ENCODE measurements at regions not wholly inside any gene's neighbourhood (a gene's known extent, or its start where the extent isn't known, plus 50 kb on each side); places are given as distances from the start of the nearest gene placed in this dataset.

DNA sequence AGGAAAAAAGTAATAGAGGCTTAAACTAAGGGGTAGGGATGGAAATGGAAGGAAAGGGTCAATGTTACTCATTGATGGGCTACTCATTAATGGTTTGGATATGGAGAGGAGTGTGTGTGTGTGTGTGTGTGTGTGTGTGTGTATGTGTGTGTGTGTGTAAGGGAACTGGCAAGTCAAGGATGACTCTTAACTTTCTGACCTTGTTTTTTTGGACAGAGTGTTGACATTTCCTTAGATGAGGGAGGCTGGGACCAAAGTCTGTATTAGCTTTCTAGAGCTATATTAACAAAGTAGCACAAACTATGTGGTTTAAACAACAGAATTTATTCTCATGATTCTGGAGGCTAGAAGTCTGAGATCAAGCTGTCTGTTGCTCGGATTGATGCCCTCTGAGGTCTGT, 202.7 kb downstream of the GBA3 start:
- H3K9me3 ChIP-seq (replicated peaks; ENCODE audit: control insufficient read depth, insufficient read depth, low read depth, low read length): no peaks in the 10 kb centered on the region
- FAIRE-seq (no peak), ATAC-seq (no peak), DNase-seq (ENCODE audit: extremely low read depth in 1 of 4, low spot score in 3 of 4) (no peak)
- H3K36me3 ChIP-seq (ENCODE audit: control insufficient read depth, insufficient read depth, low read length): no peaks in the 10 kb centered on the region
- H3K4me2 ChIP-seq (ENCODE audit: insufficient read depth, low read length): no peak overlapping the region
- CTCF ChIA-PET (ENCODE audit: low intra/inter-chr PET ratio): no interaction called here
- no peaks in the 10 kb centered on the region for H3K27me3 ChIP-seq (ENCODE audit: control insufficient read depth in 2 of 2, insufficient read depth in 2 of 2, low read length in 2 of 2)
- POLR2A ChIA-PET: no interaction called here
- H2AFZ ChIP-seq (ENCODE audit: low read depth, low read length): no peak overlapping the region
- H3K9me1 ChIP-seq (ENCODE audit: control insufficient read depth, insufficient read depth, low read length): no peaks in the 10 kb centered on the region
- H3K4me1 ChIP-seq (replicated peaks in 1 of 2; ENCODE audit: control insufficient read depth in 2 of 2, insufficient read depth in 2 of 2, low read length in 2 of 2): no peaks in the 10 kb centered on the region
- 0% methylated on average over 1 of the region's 1 CpG for WGBS (ENCODE audit: insufficient coverage, low coverage, missing lambda C conversion rate)
- in situ Hi-C loops (cut with MboI) (loop anchor here (25.0 kb wide), 1 partner anchor 1517 kb away; no protein-coding TSS in a partner anchor), intact Hi-C loops (cut with micrococcal nuclease) (no loop called here)
- H3K4me3 ChIP-seq: no peak overlapping the region
- no peak overlapping the region for H3K27ac ChIP-seq (ENCODE audit: extremely low read depth, low read depth, low read length)
- no peaks in the 10 kb centered on the region for H4K20me1 ChIP-seq (replicated peaks; ENCODE audit: control insufficient read depth, insufficient read depth, low read length)
- H3K9ac ChIP-seq (ENCODE audit: insufficient read depth in 1 of 2, low read depth in 2 of 2, low read length in 2 of 2): no peak overlapping the region
- H3K79me2 ChIP-seq (ENCODE audit: control insufficient read depth, insufficient read depth, low read length): no peaks in the 10 kb centered on the region
- TF ChIP-seq LCOR (CRISPR knock-in tag; IDR thresholded peaks at IDR 0.05): no peak
- no peak for TF ChIP-seq ZNF12 (CRISPR knock-in tag; IDR thresholded peaks at IDR 0.05)
- TF ChIP-seq CREB1 (IDR thresholded peaks at IDR 0.05): no peak
- TF ChIP-seq CREB1 (CRISPR knock-in tag; IDR thresholded peaks at IDR 0.05): no peak
- no peak for TF ChIP-seq ZC3H11A (IDR thresholded peaks at IDR 0.05; ENCODE audit: low read depth, low read length)
- TF ChIP-seq MEF2A (IDR thresholded peaks at IDR 0.05; ENCODE audit: control insufficient read depth, low read depth, low read length): no peak
- no peak for TF ChIP-seq ZNF174 (CRISPR knock-in tag; IDR thresholded peaks at IDR 0.05)
- TF ChIP-seq, protein P1, sequence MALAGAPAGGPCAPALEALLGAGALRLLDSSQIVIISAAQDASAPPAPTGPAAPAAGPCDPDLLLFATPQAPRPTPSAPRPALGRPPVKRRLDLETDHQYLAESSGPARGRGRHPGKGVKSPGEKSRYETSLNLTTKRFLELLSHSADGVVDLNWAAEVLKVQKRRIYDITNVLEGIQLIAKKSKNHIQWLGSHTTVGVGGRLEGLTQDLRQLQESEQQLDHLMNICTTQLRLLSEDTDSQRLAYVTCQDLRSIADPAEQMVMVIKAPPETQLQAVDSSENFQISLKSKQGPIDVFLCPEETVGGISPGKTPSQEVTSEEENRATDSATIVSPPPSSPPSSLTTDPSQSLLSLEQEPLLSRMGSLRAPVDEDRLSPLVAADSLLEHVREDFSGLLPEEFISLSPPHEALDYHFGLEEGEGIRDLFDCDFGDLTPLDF (CRISPR knock-in tag; IDR thresholded peaks at IDR 0.05): no peak
- no peak for TF ChIP-seq TARDBP (IDR thresholded peaks at IDR 0.05)
- no TSS peak for BruUV-seq (replicated peaks)

Data from K562 (cell line).